Adrenal gland (tissue), 9 donors: ENCODE measurements at regions not wholly inside any gene's neighbourhood (a gene's known extent, or its start where the extent isn't known, plus 50 kb on each side); places are given as distances from the start of the nearest gene placed in this dataset.

Experiments used
- DNase-seq, 7 donors: peaks; one replicate each; pipeline ENCODE4 v3.0.0-alpha.2; 2019 to 2020
- H3K27ac ChIP-seq, 5 donors: fragments of 200-600 bp; sonication (generic) in 4 of 5; 1 replicate in 3 of 5; 2 replicates in 2 of 5; pipeline versions ENCODE4 v1.5.1 to v1.8.0; 2016 to 2020; ENCODE audit warnings: mild to moderate bottlenecking in 1 of 5
- H3K27me3 ChIP-seq: fragments of 200-600 bp; 2 replicates; pipeline ENCODE4 v1.8.0; 2021
- H3K36me3 ChIP-seq, 2 donors: fragments of 200-600 bp; replicated peaks in 1 of 2; 1 replicate in 1 of 2; 2 replicates in 1 of 2; pipeline versions ENCODE4 v1.5.1 to v1.8.0; 2018 to 2022
- H3K4me1 ChIP-seq, 2 donors: fragments of 200-600 bp; replicated peaks in 1 of 2; 1 replicate in 1 of 2; 2 replicates in 1 of 2; pipeline versions ENCODE4 v1.5.1 to v1.8.0; 2018 to 2021
- H3K4me3 ChIP-seq, 4 donors: fragments of 200-600 bp; sonication (generic) in 3 of 4; one replicate each; pipeline ENCODE4 v1.5.1; 2016 to 2018
- H3K9me3 ChIP-seq, 3 donors: fragments of 200-600 bp; sonication (generic) in 1 of 3; replicated peaks in 1 of 3; 1 replicate in 2 of 3; 2 replicates in 1 of 3; pipeline versions ENCODE4 v1.5.1 to v1.8.0; 2016 to 2021
- CTCF ChIP-seq, 6 experiments: fragments of 450-650 bp in 4 of 6; fragments of 200-600 bp in 2 of 6; sonication (generic) in 1 of 6; IDR thresholded peaks; 1 replicate in 5 of 6; 2 replicates in 1 of 6; pipeline versions ENCODE4 v1.5.1 to v1.8.0; 2016 to 2021; ENCODE audit warnings: antibody characterized with exemption in 6 of 6, mild to moderate bottlenecking in 2 of 6, moderate library complexity in 1 of 6
- POLR2A ChIP-seq, 2 donors: fragments of 450-650 bp; IDR thresholded peaks; one replicate each; pipeline ENCODE4 v1.6.1; 2017; ENCODE audit warnings: antibody characterized with exemption in 2 of 2, mild to moderate bottlenecking in 2 of 2, moderate library complexity in 1 of 2
- WGBS, 4 donors: extraction: QIAGEN DNeasy Blood & Tissue Kit in 2 of 4; methylation state at CpG; one replicate each; pipeline versions ENCODE4 v1.1.5 to v1.1.7; 2013 to 2017; 5-methylcytosine and 5-hydroxymethylcytosine counted together
- intact Hi-C, 2 donors: fragments of 100-400 bp; cut with DNase I; formaldehyde crosslinking; loops; one replicate each; pipeline versions ENCODE4 v1.14.1 to v1.15.0; 2022 to 2023
- donor health status: healthy with polysubstance abuse.
- donor health status: Bipolar disorder and iron deficiency.
- donor health status: DM: yes; HTN: yes; CAD: no.
- donor health status: DM: no; HTN: no; CAD: no.
- donor health status: DM: no; HTN: no; CAD: no.

- Histone ChIP-seq H3K4me3 (no peak overlapping the region), H3K27ac (no peak overlapping the region), H3K9me3 (no peaks in the 10 kb centered on the region), H3K27me3 (no peaks in the 10 kb centered on the region), H3K4me1 (no peaks in the 10 kb centered on the region), H3K36me3 (no peaks in the 10 kb centered on the region)
- no peak for DNase-seq
- intact Hi-C loops = no loop called here
- TF ChIP-seq CTCF (IDR thresholded peaks at IDR 0.05) (no peak), POLR2A (IDR thresholded peaks at IDR 0.05) (no peak)
Observed at GRCh38 chr4:79502081-79502480, 94.1 kb upstream of the GK2 start.

- no peaks in the 10 kb centered on the region for H3K27me3 ChIP-seq
- no peak for TF ChIP-seq CTCF (IDR thresholded peaks at IDR 0.05)
- TF ChIP-seq POLR2A (IDR thresholded peaks at IDR 0.05) = no peak
- intact Hi-C loops = no loop called here
- no peaks in the 10 kb centered on the region for H3K4me1 ChIP-seq
- H3K9me3 ChIP-seq = no peaks in the 10 kb centered on the region
- 15 to 43% (median 31%) methylated on average over 1 of the region's 1 CpG for WGBS, 4 donors
- no peaks in the 10 kb centered on the region for H3K36me3 ChIP-seq
- peak overlapping the region in 1 of 5 donors; percentile 14 for H3K27ac ChIP-seq
- H3K4me3 ChIP-seq = peak overlapping the region in 1 of 4 donors; percentile 9
- DNase-seq = no peak
Observed at GRCh38 chr4:79498282-79498681, 90.3 kb upstream of the GK2 start.

GRCh38 chr4:79497001-79497400, 89.0 kb upstream of the GK2 start:
- no peak for TF ChIP-seq CTCF (IDR thresholded peaks at IDR 0.05)
- TF ChIP-seq POLR2A (IDR thresholded peaks at IDR 0.05) = no peak
- Histone ChIP-seq H3K4me3 (no peak overlapping the region), H3K27ac (peak overlapping the region in 1 of 5 donors; percentile 40)

GRCh38 chr4:79495447-79495846, 87.4 kb upstream of the GK2 start:
- H3K27me3 ChIP-seq = no peaks in the 10 kb centered on the region

More at GRCh38 chr4:79497001-79497400, 89.0 kb upstream of the GK2 start:
- 60 to 79% (median 76%) methylated on average over 1 of the region's 1 CpG for WGBS, 4 donors
- DNase-seq = no peak
- Histone ChIP-seq H3K36me3 (no peaks in the 10 kb centered on the region), H3K9me3 (no peaks in the 10 kb centered on the region), H3K4me1 (no peaks in the 10 kb centered on the region), H3K27me3 (no peaks in the 10 kb centered on the region)
- intact Hi-C loops = no loop called here

More at GRCh38 chr4:79495447-79495846, 87.4 kb upstream of the GK2 start:
- no peak for DNase-seq
- H3K36me3 ChIP-seq = no peaks in the 10 kb centered on the region
- TF ChIP-seq POLR2A (IDR thresholded peaks at IDR 0.05) = no peak
- no peak for TF ChIP-seq CTCF (IDR thresholded peaks at IDR 0.05)
- intact Hi-C loops = no loop called here
- peak overlapping the region in 1 of 4 donors; percentile 25 for H3K4me3 ChIP-seq
- no peaks in the 10 kb centered on the region for H3K9me3 ChIP-seq
- no peak overlapping the region for H3K27ac ChIP-seq
- no peaks in the 10 kb centered on the region for H3K4me1 ChIP-seq
- 18 to 38% (median 35%) methylated on average over 1 of the region's 1 CpG for WGBS, 4 donors
